Breast epithelium (tissue), 3 donors: ENCODE measurements at regions not wholly inside any gene's neighbourhood (a gene's known extent, or its start where the extent isn't known, plus 50 kb on each side); places are given as distances from the start of the nearest gene placed in this dataset.

ENCODE experiments used
- POLR2A ChIP-seq: fragments of 450-650 bp; IDR thresholded peaks from one replicate; pipeline ENCODE4 v1.6.1; 2016; ENCODE audit warnings: antibody characterized with exemption, mild to moderate bottlenecking, moderate library complexity
- POLR2AphosphoS5 ChIP-seq, 3 donors: sonication (generic); formaldehyde crosslinking; IDR thresholded peaks; one replicate each; pipeline ENCODE4 v1.6.1; 2017; ENCODE audit warnings: antibody characterized with exemption in 3 of 3
- TF ChIP-seq, protein P1 (sequence below), 3 donors: fragments of 450-650 bp; IDR thresholded peaks; one replicate each; pipeline ENCODE4 v1.5.1; 2016 to 2017; ENCODE audit warnings: antibody characterized with exemption in 3 of 3, mild to moderate bottlenecking in 3 of 3, moderate library complexity in 3 of 3

DNA sequence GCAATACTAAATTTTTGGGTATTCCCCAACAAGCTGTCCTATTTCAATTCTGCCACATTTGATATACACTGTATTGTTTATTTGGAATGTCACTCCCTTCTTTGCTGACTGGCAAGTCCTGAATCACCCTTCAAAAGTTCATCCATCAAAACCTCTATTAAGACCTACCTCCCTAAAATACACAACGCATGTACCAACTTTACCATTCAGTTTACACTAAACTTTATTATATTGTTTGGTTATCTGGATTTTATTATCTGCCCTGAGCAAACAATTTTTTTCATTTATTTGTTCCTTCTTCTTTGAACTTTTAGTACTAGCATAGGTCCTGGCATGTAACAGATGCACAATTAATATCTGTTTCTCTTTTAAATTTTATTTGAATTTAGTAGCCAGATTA, 958.2 kb upstream of the ADGRB3 start:
- TF ChIP-seq POLR2A (no peak), POLR2AphosphoS5 (IDR thresholded peaks at IDR 0.05) (no peak)
- TF ChIP-seq, protein P1, sequence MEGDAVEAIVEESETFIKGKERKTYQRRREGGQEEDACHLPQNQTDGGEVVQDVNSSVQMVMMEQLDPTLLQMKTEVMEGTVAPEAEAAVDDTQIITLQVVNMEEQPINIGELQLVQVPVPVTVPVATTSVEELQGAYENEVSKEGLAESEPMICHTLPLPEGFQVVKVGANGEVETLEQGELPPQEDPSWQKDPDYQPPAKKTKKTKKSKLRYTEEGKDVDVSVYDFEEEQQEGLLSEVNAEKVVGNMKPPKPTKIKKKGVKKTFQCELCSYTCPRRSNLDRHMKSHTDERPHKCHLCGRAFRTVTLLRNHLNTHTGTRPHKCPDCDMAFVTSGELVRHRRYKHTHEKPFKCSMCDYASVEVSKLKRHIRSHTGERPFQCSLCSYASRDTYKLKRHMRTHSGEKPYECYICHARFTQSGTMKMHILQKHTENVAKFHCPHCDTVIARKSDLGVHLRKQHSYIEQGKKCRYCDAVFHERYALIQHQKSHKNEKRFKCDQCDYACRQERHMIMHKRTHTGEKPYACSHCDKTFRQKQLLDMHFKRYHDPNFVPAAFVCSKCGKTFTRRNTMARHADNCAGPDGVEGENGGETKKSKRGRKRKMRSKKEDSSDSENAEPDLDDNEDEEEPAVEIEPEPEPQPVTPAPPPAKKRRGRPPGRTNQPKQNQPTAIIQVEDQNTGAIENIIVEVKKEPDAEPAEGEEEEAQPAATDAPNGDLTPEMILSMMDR (IDR thresholded peaks at IDR 0.05): no peak
